ENCODE measurements at regions not wholly inside any gene's neighbourhood (a gene's known extent, or its start where the extent isn't known, plus 50 kb on each side); places are given as distances from the start of the nearest gene placed in this dataset.

DNA sequence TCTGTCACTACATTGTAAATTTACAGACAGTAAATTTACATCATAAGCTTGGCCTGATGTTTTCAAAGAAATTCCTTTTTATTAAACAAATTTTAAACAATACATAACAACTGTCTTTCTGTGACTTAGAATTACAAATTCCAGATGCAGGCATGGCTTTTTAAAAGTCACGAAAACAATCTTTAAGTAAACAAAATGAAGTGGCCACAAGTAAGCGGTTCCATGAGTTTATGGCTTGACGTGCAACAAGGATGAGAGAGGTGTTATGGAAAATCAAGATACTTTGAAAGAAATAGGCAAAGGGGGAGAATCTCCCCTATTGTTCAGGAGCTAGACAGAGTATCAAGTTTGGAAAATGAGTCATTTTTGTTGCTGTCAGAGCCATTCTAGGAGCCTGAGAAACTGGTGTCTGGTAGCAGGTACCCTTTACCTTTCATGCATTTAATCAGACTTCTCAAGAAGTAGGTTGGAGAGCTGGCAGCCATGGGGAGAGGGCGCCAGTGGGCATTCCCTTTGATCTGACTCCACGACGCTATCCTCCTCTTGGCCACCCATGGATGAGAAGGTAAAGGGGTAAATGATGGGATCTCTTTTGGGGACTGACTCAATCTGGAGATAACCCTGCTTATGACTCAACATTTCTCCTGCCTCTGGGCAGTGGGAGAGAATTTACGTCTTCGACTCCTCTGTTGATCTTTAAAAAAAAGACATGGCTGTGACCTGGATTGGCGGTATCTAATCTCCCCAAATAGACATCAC lies 217.2 kb downstream of the SPRY1 start:
- ATAC-seq (no peak), DNase-seq (no peak)
- 97% methylated on average over 9 of the region's 9 CpGs for WGBS, 3 donors
- no peak overlapping the region for H3K4me3 ChIP-seq
- no peak for TF ChIP-seq CTCF (IDR thresholded peaks at IDR 0.05)
- H3K4me1 ChIP-seq = peaks cover 7% of the 10 kb centered on the region
- H3K27me3 ChIP-seq (ENCODE audit: insufficient read depth in 3 of 3, low read length in 2 of 3) = no peaks in the 10 kb centered on the region
- H3K27ac ChIP-seq = no peak overlapping the region
- H3K9me3 ChIP-seq = no peaks in the 10 kb centered on the region
- H3K36me3 ChIP-seq (ENCODE audit: insufficient read depth in 1 of 2, low read depth in 1 of 2) = no peaks in the 10 kb centered on the region
- intact Hi-C loops (cut with DNase I) = no loop called here

GRCh38 chr4:123615901-123616300 lies 219.3 kb downstream of the SPRY1 start:
- no peaks in the 10 kb centered on the region for H3K9me3 ChIP-seq
- H3K36me3 ChIP-seq (ENCODE audit: insufficient read depth in 1 of 2, low read depth in 1 of 2) = no peaks in the 10 kb centered on the region
- peaks cover 8% of the 10 kb centered on the region for H3K4me1 ChIP-seq
- intact Hi-C loops (cut with DNase I) = no loop called here
- DNase-seq (no peak), ATAC-seq (no peak)
- H3K27me3 ChIP-seq (ENCODE audit: insufficient read depth in 3 of 3, low read length in 2 of 3) = no peaks in the 10 kb centered on the region
- H3K4me3 ChIP-seq = no peak overlapping the region
- H3K27ac ChIP-seq = no peak overlapping the region
- 94 to 98% (median 96%) methylated on average over 2 of the region's 2 CpGs for WGBS, 3 donors
- no peak for TF ChIP-seq CTCF (IDR thresholded peaks at IDR 0.05)

- intact Hi-C loops (cut with DNase I) = no loop called here
- Histone ChIP-seq H3K9me3 (no peaks in the 10 kb centered on the region), H3K36me3 (ENCODE audit: insufficient read depth in 1 of 2, low read depth in 1 of 2) (no peaks in the 10 kb centered on the region), H3K4me3 (no peak overlapping the region), H3K27ac (peak overlapping the region; percentile 27), H3K27me3 (ENCODE audit: insufficient read depth in 3 of 3, low read length in 2 of 3) (no peaks in the 10 kb centered on the region), H3K4me1 (peaks cover 15% of the 10 kb centered on the region)
- DNase-seq (peak; percentile 33 to 58), ATAC-seq (peak; percentile 57 to 81 (median 66))
- 19 to 31% (median 24%) methylated on average over 6 of the region's 6 CpGs for WGBS, 3 donors
- TF ChIP-seq CTCF (IDR thresholded peaks at IDR 0.05) = no peak
Measured at GRCh38 chr4:123616951-123617461, 220.4 kb downstream of the SPRY1 start.

DNA sequence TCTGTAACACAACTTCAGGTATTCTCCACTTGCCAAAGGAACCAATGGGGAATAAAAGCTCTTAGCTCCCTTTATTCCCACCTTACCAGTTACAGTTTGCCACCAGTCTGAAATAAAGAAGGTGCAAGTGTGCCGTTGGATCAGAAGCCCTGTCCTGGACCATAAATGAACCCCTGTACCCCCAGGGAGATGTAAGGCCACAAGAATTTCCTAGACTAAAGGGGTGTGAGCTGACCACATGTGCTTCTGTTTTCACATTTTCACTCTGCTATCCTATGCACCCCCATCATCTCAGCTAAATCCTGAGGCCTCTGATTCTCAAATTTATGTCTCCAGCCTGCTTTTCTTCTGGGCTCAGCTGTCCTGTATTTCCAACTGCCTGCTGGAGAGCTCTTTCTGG lies 221.2 kb downstream of the SPRY1 start:
- Histone ChIP-seq H3K9me3 (no peaks in the 10 kb centered on the region), H3K36me3 (ENCODE audit: insufficient read depth in 1 of 2, low read depth in 1 of 2) (no peaks in the 10 kb centered on the region), H3K27ac (no peak overlapping the region), H3K4me3 (no peak overlapping the region), H3K4me1 (peaks cover 15% of the 10 kb centered on the region), H3K27me3 (ENCODE audit: insufficient read depth in 3 of 3, low read length in 2 of 3) (no peaks in the 10 kb centered on the region)
- no peak for ATAC-seq
- no peak for TF ChIP-seq CTCF (IDR thresholded peaks at IDR 0.05)
- WGBS, 3 donors = 76 to 83% (median 82%) methylated on average over 1 of the region's 1 CpG
- no peak for DNase-seq
- intact Hi-C loops (cut with DNase I) = no loop called here

DNA sequence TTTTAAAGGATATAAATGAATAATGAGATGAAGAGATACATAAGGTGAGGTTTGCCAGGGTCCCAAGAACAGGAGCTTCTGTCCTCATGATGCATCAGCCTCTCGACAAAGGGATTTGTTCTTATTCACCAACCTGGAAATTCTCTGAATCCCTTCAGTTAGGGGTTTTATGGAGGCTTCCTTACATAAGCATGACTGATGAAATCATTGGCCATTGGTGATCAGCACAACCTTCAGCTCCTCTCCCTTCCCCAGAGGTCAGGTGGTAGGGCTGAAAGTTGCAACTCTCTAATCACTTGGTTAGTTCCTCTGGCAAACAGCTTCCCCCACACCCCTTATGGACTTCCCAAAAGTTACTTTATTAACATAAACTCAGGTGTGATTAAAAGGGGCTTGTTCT lies 222.0 kb downstream of the SPRY1 start:
- peaks cover 15% of the 10 kb centered on the region for H3K4me1 ChIP-seq
- no peaks in the 10 kb centered on the region for H3K9me3 ChIP-seq
- no peaks in the 10 kb centered on the region for H3K36me3 ChIP-seq (ENCODE audit: insufficient read depth in 1 of 2, low read depth in 1 of 2)
- intact Hi-C loops (cut with DNase I) = no loop called here
- ATAC-seq (no peak), DNase-seq (no peak)
- H3K4me3 ChIP-seq = no peak overlapping the region
- H3K27ac ChIP-seq = no peak overlapping the region
- WGBS, 3 donors = 91 to 95% (median 94%) methylated on average over 1 of the region's 1 CpG
- no peak for TF ChIP-seq CTCF (IDR thresholded peaks at IDR 0.05)
- H3K27me3 ChIP-seq (ENCODE audit: insufficient read depth in 3 of 3, low read length in 2 of 3) = no peaks in the 10 kb centered on the region

All from psoas muscle (tissue), 7 donors.